HG03354 (cell line): ENCODE measurements at regions not wholly inside any gene's neighbourhood (a gene's known extent, or its start where the extent isn't known, plus 50 kb on each side); places are given as distances from the start of the nearest gene placed in this dataset.
A peak's percentile ranks its signal among the peaks of the same experiment; 100 is the strongest.

Source experiments
- ATAC-seq: cut with Tn5 transposase; IDR thresholded peaks from one replicate; pipeline ENCODE4 v1.9.1; 2021; ENCODE audit warnings: mild to moderate bottlenecking; ENCODE audit not compliant: unreplicated experiment, poor library complexity, severe bottlenecking

DNA sequence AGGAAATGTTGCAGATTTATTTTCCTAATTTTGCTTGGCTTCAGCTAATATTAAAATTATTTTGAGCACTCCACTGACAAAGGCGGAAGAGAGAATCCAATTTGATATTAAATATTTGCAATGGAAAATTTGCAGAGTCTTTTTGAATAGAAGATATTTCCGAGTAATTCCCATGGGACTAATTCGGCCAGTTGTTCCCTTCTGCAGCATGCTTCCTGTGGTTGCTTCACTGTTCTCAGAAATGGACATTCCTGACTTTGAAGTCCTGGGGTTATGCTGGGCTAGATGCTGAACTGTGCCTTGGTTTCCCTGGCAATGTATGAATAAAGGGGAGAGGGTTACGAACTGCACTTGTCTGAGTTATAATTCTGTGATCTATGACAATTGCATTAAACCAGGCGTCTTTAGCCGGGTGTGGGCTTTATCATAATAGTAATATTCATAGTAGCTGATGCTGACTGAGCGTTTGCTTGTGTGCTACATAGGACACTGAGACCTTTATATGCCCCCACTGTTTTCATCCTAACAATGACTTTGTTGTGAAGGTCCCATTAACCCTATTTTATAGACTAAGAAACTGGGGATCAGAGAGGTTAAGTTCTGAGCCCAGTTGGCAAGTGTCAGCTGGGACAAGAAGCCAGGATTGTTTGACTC lies 114.5 kb upstream of the SPRY4 start:
- ATAC-seq = no peak

GRCh38 chr5:142438573-142438972 lies 113.8 kb upstream of the SPRY4 start:
- no peak for ATAC-seq

DNA sequence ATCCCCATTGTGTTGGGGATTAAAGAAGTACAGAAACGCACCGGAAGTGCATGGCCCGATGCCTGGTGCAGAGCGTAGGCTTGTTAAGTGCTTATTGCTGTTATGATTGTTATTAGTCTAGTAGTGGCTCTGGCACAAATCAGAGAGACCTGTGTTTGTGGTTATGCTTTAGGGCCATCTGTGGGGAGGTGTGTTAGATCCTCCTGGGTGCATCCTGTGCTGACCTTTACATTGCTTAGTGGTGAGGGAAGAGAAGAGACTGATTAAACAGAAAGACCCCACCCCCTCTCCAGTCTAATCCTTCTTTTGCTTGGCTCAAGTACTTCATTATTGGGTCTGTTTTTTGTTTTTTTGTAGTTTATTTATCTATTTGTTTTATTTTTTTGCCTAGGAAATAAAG lies 112.7 kb upstream of the SPRY4 start:
- ATAC-seq = no peak

- ATAC-seq = no peak
Observed at GRCh38 chr5:142435410-142436115, 110.7 kb upstream of the SPRY4 start.

GRCh38 chr5:142434322-142434612 lies 109.4 kb upstream of the SPRY4 start:
- no peak for ATAC-seq

DNA sequence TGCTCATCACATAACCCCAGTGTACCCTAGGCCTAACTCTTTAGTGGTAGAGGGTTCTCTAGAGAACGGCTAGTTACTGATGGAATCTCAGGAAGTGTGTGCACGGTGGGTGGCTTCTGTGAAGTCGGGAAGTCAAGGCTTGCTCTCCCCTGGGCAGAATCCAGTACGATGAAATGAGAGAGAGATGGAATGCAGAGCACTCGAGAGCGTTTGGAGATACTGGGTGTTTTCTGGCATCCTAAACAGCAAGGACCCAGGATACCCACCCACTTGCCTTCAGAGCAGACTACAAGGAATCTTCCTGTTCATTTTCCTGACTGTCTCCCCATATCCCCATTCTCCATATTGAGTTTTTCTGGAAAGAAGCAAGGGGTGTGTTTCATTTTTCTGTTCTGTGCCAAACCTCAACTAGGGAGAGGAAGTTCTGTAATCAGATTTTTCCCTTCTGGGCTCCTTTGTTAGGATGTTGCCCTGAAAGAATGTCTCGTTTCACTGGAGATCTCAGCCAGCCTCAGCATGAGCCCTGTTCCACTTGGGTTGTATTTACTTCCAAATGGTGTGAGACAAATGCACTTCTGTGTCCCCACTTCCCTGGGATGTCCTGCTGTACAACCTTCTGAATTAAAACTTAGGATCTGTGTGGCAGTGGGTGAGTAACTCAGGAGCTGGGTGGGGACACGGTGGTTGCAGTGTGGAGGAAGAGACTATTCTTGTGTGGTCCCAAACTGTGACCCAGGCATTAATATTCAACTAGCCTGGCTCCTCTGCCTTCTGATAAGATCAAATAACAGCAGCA lies 108.9 kb upstream of the SPRY4 start:
- ATAC-seq = no peak

GRCh38 chr5:142432961-142433360 lies 108.1 kb upstream of the SPRY4 start:
- peak; percentile 65 for ATAC-seq

GRCh38 chr5:142432369-142432863 lies 107.6 kb upstream of the SPRY4 start:
- peak; percentile 71 for ATAC-seq

DNA sequence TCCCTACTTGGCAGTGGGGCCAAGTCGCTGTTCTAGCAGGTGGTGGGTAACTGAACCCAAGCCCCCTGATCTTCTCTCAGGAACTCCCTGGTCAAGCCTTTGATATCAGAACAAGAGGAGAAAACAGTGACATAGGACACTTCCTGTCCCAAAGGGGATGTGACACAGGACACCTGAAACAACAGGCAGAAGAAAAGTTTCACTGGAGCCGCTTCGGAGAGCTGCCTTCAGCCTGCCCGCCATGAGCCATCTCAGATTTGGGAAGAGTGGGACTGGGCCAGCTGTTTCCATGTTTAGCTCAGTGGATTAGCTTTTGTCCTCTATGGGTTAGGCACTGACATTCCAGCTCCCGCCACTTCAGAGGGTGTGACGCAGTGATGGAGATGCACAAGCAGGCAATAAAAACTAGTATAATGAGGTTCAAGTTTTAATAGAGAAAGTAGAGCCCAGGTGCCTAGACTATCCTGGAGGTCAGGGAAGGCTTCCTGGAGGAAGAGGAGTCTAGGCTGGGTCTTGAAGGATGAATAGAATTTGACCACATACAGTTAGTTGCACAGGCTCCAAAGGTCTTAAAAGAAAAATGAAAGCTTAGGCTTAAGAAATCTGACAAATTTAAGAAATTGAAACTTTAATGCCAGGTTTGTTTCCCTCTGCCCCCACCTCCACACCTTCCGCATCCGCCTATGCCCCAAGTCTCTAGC lies 104.1 kb upstream of the SPRY4 start:
- ATAC-seq = no peak

- no peak for ATAC-seq
Observed at GRCh38 chr5:142428036-142428772, 103.4 kb upstream of the SPRY4 start.

DNA sequence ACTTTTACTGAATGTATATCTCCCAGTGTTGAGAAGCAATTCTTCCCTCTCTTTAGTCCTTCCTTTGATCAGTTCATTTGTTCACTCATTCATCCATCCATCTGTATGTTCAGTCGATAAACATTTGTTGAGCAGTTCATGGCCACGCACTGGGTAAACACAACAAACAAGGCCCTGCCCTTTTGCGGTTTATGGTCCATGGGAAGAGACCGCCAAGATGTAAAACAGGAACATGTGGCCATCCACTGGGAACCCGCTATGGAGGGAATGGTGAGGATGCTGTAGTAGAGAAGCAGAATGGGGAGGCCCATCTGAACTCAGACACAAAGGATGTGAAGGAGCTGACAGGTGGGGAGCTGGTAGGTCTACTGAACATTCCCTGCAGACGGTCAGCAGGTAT lies 102.7 kb upstream of the SPRY4 start:
- no peak for ATAC-seq

DNA sequence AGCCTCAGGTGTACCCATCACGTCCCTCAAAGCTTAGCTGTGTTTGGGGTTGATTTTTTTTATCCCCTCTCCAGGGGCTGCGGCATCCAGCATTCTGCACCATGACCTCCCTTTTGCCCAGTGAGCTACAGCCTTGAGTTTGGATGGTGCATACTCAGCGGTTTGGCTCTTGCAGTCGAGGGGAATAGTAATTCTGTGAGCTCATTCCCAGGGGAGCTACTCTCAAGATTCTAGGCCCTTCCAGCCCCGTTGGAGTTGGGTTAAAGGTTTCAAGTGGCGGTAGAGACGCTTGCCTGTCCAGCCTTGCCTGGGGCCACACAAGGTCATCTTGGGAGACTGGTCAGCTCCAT lies 102.2 kb upstream of the SPRY4 start:
- ATAC-seq = no peak

DNA sequence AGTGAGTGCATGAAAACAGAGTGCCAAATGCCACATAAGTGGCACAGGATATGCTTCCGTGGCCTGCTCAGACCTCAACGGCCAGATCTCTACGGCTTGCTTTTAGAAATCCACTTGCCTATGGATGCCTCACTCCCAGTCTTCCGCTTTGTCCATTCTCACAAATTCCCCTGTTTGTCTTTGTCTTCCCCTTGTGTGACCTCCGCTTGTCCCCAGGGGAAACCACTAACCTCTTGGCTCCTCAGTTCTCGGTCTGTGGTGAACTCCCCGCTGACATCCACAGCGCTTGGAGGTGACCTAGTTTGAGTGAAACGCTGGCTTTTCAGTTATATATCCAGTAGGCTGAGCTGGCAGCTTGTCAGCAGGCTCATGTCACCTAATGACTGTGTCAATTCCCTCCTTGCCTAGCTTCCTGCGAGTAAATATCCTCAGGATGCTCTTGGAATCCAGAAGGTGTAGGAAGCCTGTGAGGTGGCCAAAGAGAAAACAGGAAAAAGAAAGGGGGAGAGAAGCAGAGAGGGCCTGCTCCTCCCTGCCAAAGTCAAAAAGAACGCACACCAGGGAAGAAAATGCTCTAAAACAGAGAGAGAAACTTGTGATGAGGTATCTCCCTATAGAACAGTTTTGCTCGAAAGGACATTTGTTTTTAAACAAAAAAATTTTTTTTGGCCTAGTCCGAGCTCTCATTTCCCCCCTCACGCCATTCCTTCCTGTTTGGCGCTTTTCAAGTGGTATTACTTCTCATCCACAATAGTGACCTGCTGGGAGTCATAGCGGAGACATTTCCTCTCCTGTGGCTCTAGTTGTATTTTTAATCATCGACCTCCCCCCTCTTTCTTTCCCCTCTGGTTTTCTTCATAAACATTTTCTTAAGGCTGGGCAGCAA lies 101.6 kb upstream of the SPRY4 start:
- peak; percentile 49 for ATAC-seq

GRCh38 chr5:142425286-142426065 lies 100.7 kb upstream of the SPRY4 start:
- ATAC-seq = no peak

DNA sequence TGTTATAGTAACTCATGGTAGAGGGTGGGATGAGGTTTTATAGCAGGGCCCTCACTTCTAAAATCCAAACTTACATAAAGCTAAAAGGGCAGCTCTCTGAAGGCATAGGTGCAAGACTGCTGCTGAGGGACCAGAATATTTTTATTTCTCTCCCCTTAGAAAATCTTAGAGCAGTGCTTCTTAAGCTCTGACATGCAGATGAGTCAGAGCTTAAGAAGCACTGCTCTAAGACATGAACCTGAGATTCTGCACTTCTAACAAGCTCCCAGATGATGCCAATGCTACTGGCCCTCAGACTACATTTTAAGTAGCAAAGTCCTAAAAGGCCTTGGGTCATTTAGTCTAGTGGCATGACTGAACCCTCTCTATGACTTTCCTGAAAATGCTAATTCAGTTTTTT lies 97.6 kb upstream of the SPRY4 start:
- no peak for ATAC-seq

DNA sequence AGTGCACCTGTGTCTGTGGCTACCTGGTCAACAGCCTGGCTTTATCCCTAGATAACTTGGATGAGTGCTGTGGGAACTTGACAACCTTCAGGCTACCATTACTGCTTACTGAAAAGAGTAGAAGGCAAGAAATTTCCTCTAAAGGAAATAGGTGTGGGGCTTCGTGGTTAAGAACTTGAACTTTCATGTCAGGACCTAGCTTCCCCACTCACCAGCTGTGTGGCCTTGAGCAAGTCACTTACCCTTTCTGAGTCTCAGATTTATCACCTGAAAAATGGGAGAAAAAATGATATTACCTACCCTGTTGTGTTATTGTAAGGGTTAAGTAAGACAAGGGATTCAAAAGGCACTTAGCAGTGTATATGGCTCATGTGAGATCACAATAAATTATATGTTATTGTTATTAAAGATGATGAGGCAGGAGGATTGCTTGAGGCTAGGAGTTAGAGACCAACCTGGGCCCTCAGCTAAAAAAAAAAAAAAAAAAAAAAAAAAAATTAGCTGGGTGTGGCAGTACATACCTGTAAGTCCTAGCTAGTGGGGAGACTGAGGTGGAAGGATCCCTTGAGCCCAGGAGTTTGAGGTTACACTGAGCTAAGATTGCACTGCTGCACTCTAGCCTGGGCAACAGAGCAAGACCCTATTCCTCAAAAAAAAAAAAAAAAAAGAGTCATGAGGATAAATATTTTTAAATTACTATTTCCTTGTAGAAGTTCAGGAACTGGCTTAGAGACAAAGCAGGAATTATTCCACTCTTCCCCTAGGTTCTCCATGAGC lies 97.0 kb upstream of the SPRY4 start:
- ATAC-seq = no peak

DNA sequence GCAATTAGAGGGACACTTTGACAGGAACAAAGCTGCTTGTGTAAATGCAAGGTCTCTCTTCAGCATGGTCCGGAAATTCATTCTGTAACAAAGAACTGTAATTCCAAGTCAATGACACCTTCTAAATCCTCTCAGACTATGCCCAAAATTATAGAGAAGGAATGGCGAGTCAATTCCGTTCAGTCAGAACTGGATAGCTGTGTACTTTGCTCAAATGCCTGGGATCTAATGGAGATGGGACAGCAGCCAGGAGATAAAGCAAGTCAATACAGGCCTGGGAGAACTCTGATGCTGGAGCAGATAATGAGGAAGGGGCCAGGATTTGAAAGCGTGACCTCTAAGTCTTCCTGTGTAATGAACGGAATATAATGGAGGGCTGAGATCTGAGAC lies 96.4 kb upstream of the SPRY4 start:
- no peak for ATAC-seq
